Astrocyte (in vitro differentiated cells and primary cell): ENCODE measurements at regions not wholly inside any gene's neighbourhood (a gene's known extent, or its start where the extent isn't known, plus 50 kb on each side); places are given as distances from the start of the nearest gene placed in this dataset.

ENCODE experiments used
- DNase-seq: peaks from one replicate; pipeline ENCODE4 v3.0.0-alpha.2; 2010; ENCODE audit warnings: low read depth
- FAIRE-seq: peaks from 2 replicates; lab custom pipeline; 2011; peaks lifted over from hg19 to GRCh38; lab: Jason Lieb, UNC
- H2AFZ ChIP-seq: 2 replicates; pipeline ENCODE4 v1.6.0; 2012; ENCODE audit warnings: low read depth, low read length, inconsistent platforms
- H3K27ac ChIP-seq: 2 replicates; pipeline ENCODE4 v1.5.1; 2011; ENCODE audit warnings: low read depth, low read length, inconsistent platforms
- H3K27me3 ChIP-seq: 2 replicates; pipeline ENCODE4 v1.6.0; 2011; ENCODE audit warnings: low read length, inconsistent platforms; ENCODE audit not compliant: insufficient read depth
- H3K36me3 ChIP-seq: 2 replicates; pipeline ENCODE4 v1.5.1; 2011; ENCODE audit warnings: low read length, inconsistent platforms; ENCODE audit not compliant: insufficient read depth
- H3K4me1 ChIP-seq: 2 replicates; pipeline ENCODE4 v1.5.1; 2011; ENCODE audit warnings: low read length, inconsistent platforms; ENCODE audit not compliant: insufficient read depth
- H3K4me2 ChIP-seq: 2 replicates; pipeline ENCODE4 v1.6.0; 2012; ENCODE audit warnings: low read length, inconsistent platforms
- H3K4me3 ChIP-seq: 2 replicates; pipeline ENCODE4 v1.5.1; 2011; ENCODE audit warnings: low read depth, mild to moderate bottlenecking, low read length, inconsistent platforms; ENCODE audit not compliant: insufficient read depth
- H3K79me2 ChIP-seq: 2 replicates; pipeline ENCODE4 v1.6.0; 2012; ENCODE audit warnings: mild to moderate bottlenecking, low read length, inconsistent platforms; ENCODE audit not compliant: insufficient read depth
- H3K9ac ChIP-seq: 2 replicates; pipeline ENCODE4 v1.6.0; 2012; ENCODE audit warnings: mild to moderate bottlenecking, low read length, inconsistent platforms
- H3K9me3 ChIP-seq: 2 replicates; pipeline ENCODE4 v1.5.1; 2012; ENCODE audit warnings: low read depth, mild to moderate bottlenecking, low read length, inconsistent platforms; ENCODE audit not compliant: insufficient read depth
- H4K20me1 ChIP-seq: 2 replicates; pipeline ENCODE4 v1.6.0; 2012; ENCODE audit warnings: low read length, inconsistent platforms; ENCODE audit not compliant: insufficient read depth
- H3K27ac Mint-ChIP-seq: one replicate; pipeline ENCODE4 v1.8.0; 2021; ENCODE audit warnings: mild to moderate bottlenecking, mixed read lengths; ENCODE audit not compliant: unreplicated experiment
- H3K27me3 Mint-ChIP-seq: one replicate; pipeline ENCODE4 v1.8.0; 2021; ENCODE audit warnings: low read depth, mixed read lengths; ENCODE audit not compliant: unreplicated experiment
- H3K36me3 Mint-ChIP-seq: one replicate; pipeline ENCODE4 v1.8.0; 2021; ENCODE audit warnings: low read depth, mixed read lengths; ENCODE audit not compliant: unreplicated experiment
- H3K4me1 Mint-ChIP-seq: one replicate; pipeline ENCODE4 v1.8.0; 2021; ENCODE audit warnings: low read depth, mixed read lengths; ENCODE audit not compliant: unreplicated experiment
- H3K4me3 Mint-ChIP-seq: one replicate; pipeline ENCODE4 v1.8.0; 2021; ENCODE audit warnings: mild to moderate bottlenecking, moderate library complexity, mixed read lengths; ENCODE audit not compliant: unreplicated experiment
- H3K9me3 Mint-ChIP-seq: one replicate; pipeline ENCODE4 v1.8.0; 2021; ENCODE audit warnings: mild to moderate bottlenecking, mixed read lengths; ENCODE audit not compliant: unreplicated experiment
- EZH2 ChIP-seq: IDR thresholded peaks from 2 replicates; pipeline ENCODE4 v1.6.1; 2012; ENCODE audit warnings: mild to moderate bottlenecking, low read length, inconsistent platforms; ENCODE audit not compliant: insufficient read depth
- TF ChIP-seq, protein P1 (sequence below): IDR thresholded peaks from 2 replicates; pipeline ENCODE4 v1.5.1; 2011; ENCODE audit warnings: low read depth, mild to moderate bottlenecking, inconsistent platforms, low read length, moderate library complexity; ENCODE audit not compliant: insufficient read depth

DNA sequence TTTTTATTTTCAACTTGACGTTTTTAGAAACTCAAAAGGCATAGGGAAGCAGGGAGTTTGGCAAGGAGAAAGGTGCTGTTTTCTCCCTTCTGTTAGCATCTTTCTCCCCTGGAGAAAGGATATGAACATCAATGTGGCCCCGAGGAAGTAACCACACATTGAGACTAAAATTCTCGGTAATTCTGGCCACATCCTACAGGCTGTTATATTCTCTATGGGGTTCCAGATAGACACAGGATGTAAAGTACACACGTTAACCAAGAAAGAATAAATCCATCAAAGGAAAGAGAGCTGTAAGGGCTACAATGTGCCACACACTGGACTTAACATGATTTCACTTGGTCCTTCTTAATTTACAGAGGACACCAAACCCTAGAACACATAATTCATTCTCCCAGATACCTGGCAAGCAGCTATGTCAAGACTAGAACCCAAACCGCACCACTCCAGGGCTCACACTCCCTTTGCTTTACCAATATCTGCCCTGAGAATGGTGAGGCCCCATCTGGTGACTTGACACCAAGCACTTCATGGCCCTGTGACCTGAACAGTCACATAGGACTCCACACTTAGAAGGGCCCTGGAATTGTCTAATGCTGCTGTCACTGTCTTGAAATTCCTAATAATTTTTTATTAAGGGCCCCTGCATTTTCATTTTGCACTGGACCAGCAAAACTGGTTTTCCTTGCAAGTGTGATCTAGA, 73.9 kb downstream of the PRLHR start:
- Histone ChIP-seq H3K9ac (no peak overlapping the region), H3K27ac (no peak overlapping the region), H2AFZ (no peak overlapping the region), H3K4me3 (no peak overlapping the region), H3K36me3 (no peaks in the 10 kb centered on the region), H3K79me2 (no peaks in the 10 kb centered on the region), H3K9me3 (no peaks in the 10 kb centered on the region), H3K27me3 (no peaks in the 10 kb centered on the region), H3K4me1 (peaks cover 14% of the 10 kb centered on the region), H3K4me2 (no peak overlapping the region), H4K20me1 (no peaks in the 10 kb centered on the region)
- no peaks in the 10 kb centered on the region for H3K36me3 Mint-ChIP-seq
- no peak for FAIRE-seq
- H3K9me3 Mint-ChIP-seq: peaks cover 7% of the 10 kb centered on the region
- H3K27me3 Mint-ChIP-seq: peaks cover 2% of the 10 kb centered on the region
- H3K4me1 Mint-ChIP-seq: peaks cover 6% of the 10 kb centered on the region
- no peak overlapping the region for H3K4me3 Mint-ChIP-seq
- no peak for DNase-seq
- H3K27ac Mint-ChIP-seq: no peak overlapping the region
- TF ChIP-seq EZH2: no peak
- TF ChIP-seq, protein P1, sequence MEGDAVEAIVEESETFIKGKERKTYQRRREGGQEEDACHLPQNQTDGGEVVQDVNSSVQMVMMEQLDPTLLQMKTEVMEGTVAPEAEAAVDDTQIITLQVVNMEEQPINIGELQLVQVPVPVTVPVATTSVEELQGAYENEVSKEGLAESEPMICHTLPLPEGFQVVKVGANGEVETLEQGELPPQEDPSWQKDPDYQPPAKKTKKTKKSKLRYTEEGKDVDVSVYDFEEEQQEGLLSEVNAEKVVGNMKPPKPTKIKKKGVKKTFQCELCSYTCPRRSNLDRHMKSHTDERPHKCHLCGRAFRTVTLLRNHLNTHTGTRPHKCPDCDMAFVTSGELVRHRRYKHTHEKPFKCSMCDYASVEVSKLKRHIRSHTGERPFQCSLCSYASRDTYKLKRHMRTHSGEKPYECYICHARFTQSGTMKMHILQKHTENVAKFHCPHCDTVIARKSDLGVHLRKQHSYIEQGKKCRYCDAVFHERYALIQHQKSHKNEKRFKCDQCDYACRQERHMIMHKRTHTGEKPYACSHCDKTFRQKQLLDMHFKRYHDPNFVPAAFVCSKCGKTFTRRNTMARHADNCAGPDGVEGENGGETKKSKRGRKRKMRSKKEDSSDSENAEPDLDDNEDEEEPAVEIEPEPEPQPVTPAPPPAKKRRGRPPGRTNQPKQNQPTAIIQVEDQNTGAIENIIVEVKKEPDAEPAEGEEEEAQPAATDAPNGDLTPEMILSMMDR: no peak

DNA sequence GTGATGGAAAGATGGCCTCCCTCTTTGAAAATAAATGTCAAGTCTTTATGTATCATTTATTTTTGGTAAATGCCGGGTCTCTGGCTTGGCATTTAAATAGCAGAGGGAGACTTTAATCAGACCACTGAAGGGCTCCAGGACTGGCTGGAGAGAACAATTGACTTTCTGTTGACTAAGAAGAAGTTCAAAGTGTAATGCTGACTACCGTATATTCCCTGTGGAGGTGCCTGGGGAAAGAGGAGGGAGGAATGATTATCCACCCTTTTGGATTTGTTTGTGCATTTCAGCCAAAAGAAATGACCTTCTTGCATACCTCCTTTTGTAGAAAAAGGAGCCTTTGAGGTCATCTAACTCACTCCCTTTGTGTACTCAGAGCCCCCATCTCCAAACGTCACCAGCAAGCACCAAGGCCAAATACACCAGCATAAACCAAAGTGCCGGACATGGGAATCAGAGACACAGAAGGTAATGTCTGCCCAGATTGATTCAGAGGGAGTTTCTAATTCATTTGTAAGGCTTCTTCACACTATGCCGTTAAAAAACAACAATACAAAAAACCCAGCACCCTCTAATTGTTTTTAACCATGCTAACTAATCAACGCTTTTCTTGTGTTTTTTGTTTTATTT, 75.2 kb downstream of the PRLHR start:
- FAIRE-seq (no peak), DNase-seq (no peak)
- H3K9me3 Mint-ChIP-seq: peaks cover 10% of the 10 kb centered on the region
- Histone ChIP-seq H4K20me1 (no peaks in the 10 kb centered on the region), H3K9ac (no peak overlapping the region), H2AFZ (no peak overlapping the region), H3K4me1 (peaks cover 14% of the 10 kb centered on the region), H3K4me2 (no peak overlapping the region), H3K36me3 (no peaks in the 10 kb centered on the region), H3K27me3 (no peaks in the 10 kb centered on the region), H3K4me3 (no peak overlapping the region), H3K79me2 (no peaks in the 10 kb centered on the region), H3K27ac (no peak overlapping the region), H3K9me3 (no peaks in the 10 kb centered on the region)
- TF ChIP-seq, protein P1: no peak
- no peak for TF ChIP-seq EZH2
- no peaks in the 10 kb centered on the region for H3K36me3 Mint-ChIP-seq
- no peak overlapping the region for H3K27ac Mint-ChIP-seq
- H3K4me1 Mint-ChIP-seq: peaks cover 6% of the 10 kb centered on the region
- H3K27me3 Mint-ChIP-seq: peaks cover 2% of the 10 kb centered on the region
- no peak overlapping the region for H3K4me3 Mint-ChIP-seq

DNA sequence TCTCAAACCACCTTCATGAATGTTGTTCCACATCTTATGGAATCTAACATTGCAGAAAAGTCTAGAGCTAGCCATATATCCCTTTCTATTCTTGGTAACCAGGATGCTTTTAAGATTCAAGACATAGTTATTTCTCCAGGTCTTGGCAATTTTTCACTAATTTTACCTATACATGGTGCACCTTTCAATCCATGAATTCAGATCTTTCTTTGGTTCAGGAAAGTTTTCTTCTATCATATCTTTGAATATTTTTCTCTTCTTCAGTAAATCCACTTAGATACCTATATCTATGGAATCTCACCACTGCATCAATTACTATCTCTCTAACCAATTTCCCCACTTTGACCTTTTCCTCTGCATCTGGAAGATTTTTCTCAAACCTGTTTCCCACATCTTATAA, 77.4 kb downstream of the PRLHR start:
- no peak overlapping the region for H2AFZ ChIP-seq
- H3K4me3 Mint-ChIP-seq: no peak overlapping the region

More for the DNA sequence above, 77.4 kb downstream of the PRLHR start:
- no peak overlapping the region for H3K27ac Mint-ChIP-seq
- Histone ChIP-seq H3K9ac (no peak overlapping the region), H4K20me1 (no peaks in the 10 kb centered on the region), H3K4me3 (no peak overlapping the region), H3K36me3 (no peaks in the 10 kb centered on the region), H3K27ac (no peak overlapping the region), H3K9me3 (no peaks in the 10 kb centered on the region), H3K27me3 (no peaks in the 10 kb centered on the region), H3K79me2 (no peaks in the 10 kb centered on the region), H3K4me2 (no peak overlapping the region), H3K4me1 (peaks cover 8% of the 10 kb centered on the region)
- H3K36me3 Mint-ChIP-seq: no peaks in the 10 kb centered on the region
- H3K9me3 Mint-ChIP-seq: peaks cover 10% of the 10 kb centered on the region
- FAIRE-seq (no peak), DNase-seq (no peak)
- H3K27me3 Mint-ChIP-seq: peaks cover 2% of the 10 kb centered on the region
- no peak for TF ChIP-seq EZH2
- TF ChIP-seq, protein P1: no peak
- peaks cover 6% of the 10 kb centered on the region for H3K4me1 Mint-ChIP-seq
